ENCODE measurements at regions not wholly inside any gene's neighbourhood (a gene's known extent, or its start where the extent isn't known, plus 50 kb on each side); places are given as distances from the start of the nearest gene placed in this dataset.
A peak's percentile ranks its signal among the peaks of the same experiment; 100 is the strongest.

DNA sequence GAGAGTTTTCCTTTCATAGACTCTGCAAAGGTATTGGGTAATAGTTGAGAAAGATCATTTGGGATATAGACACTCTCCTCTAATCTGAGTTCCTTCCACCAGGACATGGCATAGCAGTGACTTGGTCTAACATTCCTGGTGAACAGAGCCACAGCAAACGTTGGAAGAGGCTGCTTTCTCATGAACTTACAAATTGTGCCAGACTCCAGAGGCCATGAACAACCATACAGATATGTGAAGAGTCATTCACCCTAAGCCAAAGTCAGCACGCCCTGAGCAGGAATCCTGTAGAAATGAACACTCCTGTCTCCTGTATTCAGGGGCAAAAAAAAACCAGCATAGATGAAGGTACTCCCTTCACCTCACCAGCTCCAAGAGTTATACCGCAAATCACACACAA is 152.8 kb downstream of the TMEM18 start:
- TF ChIP-seq, protein P1, sequence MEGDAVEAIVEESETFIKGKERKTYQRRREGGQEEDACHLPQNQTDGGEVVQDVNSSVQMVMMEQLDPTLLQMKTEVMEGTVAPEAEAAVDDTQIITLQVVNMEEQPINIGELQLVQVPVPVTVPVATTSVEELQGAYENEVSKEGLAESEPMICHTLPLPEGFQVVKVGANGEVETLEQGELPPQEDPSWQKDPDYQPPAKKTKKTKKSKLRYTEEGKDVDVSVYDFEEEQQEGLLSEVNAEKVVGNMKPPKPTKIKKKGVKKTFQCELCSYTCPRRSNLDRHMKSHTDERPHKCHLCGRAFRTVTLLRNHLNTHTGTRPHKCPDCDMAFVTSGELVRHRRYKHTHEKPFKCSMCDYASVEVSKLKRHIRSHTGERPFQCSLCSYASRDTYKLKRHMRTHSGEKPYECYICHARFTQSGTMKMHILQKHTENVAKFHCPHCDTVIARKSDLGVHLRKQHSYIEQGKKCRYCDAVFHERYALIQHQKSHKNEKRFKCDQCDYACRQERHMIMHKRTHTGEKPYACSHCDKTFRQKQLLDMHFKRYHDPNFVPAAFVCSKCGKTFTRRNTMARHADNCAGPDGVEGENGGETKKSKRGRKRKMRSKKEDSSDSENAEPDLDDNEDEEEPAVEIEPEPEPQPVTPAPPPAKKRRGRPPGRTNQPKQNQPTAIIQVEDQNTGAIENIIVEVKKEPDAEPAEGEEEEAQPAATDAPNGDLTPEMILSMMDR (IDR thresholded peaks at IDR 0.05; ENCODE audit: borderline replicate concordance, extremely low read depth, insufficient read depth): no peak
- DNase-seq: no peak
- intact Hi-C loops (cut with DNase I): no loop called here

DNA sequence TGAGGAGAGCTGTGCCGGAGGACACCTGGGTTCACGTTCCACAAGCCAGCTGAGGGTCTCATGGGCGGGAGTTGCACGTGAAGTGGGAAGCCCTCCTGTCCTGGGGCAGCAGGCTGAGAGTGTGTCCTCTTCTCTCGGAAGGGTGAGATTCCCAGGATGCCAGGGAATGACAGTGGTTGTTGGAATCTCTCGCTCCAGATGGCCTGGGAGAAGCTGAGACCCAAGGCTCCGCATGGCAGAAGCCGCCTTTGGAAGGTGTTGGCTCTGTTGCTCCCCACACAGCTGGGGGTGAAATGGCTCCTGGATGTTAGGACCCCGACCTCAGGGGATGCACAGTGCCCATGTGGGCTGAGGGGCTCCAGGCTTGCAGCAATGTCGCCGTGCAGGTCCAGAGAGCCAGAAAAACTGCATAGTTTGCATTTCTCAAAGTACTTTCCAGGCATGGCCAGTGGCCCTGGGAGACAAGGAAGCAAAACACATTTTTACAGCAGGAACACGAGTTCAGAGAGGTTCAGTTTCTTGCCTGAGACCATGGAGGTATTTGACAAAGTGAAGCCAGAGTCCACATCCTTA is 153.4 kb downstream of the TMEM18 start:
- TF ChIP-seq, protein P1 (IDR thresholded peaks at IDR 0.05; ENCODE audit: borderline replicate concordance, extremely low read depth, insufficient read depth): no peak
- DNase-seq (peak in 1 of 5 donors; percentile 19), FAIRE-seq (no peak)

More for the DNA sequence above, 152.8 kb downstream of the TMEM18 start:
- Histone ChIP-seq H3K9ac (ENCODE audit: low read length in 3 of 3) (no peak overlapping the region), H3K9me3 (ENCODE audit: control insufficient read depth in 2 of 3, insufficient read depth in 1 of 3, low read length in 3 of 3) (peaks cover 0 to 3% (median 0%) of the 10 kb centered on the region in 3 donors), H3K36me3 (ENCODE audit: control insufficient read depth in 2 of 3, insufficient read depth in 3 of 3, low read length in 3 of 3) (no peaks in the 10 kb centered on the region), H3K4me3 (ENCODE audit: low read length in 3 of 3) (no peak overlapping the region), H3K4me1 (ENCODE audit: control insufficient read depth in 2 of 3, insufficient read depth in 2 of 3, low read depth in 1 of 3, low read length in 3 of 3) (no peaks in the 10 kb centered on the region), H3K27me3 (ENCODE audit: control insufficient read depth, insufficient read depth, low read length) (no peaks in the 10 kb centered on the region), H3K27ac (ENCODE audit: low read depth in 2 of 2, low read length in 2 of 2) (no peak overlapping the region)
- no peak for FAIRE-seq

DNA sequence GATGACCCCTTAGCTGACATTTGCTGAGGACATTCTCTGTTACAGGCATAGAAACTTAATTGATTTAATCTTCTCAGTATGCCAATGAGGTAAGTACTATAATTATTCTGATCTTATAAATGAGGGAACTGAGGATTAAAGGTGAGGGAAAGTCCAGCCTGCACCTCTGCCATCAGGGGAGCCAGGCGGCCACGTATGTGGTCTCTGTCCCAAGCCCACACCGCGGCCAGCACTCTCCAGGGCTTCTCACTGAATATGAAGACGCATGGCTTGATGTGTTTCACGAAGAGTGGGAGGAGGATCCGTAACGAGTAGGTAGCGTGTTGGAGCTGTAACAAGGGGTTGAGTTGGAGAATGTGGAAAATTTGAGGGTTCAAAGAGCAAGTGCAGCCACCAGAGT is 154.4 kb downstream of the TMEM18 start:
- Histone ChIP-seq H3K9ac (ENCODE audit: low read length in 3 of 3) (no peak overlapping the region), H3K36me3 (ENCODE audit: control insufficient read depth in 2 of 3, insufficient read depth in 3 of 3, low read length in 3 of 3) (no peaks in the 10 kb centered on the region), H3K9me3 (ENCODE audit: control insufficient read depth in 2 of 3, insufficient read depth in 1 of 3, low read length in 3 of 3) (peaks cover 0 to 3% (median 0%) of the 10 kb centered on the region in 3 donors), H3K4me3 (ENCODE audit: low read length in 3 of 3) (no peak overlapping the region), H3K27ac (ENCODE audit: low read depth in 2 of 2, low read length in 2 of 2) (no peak overlapping the region), H3K27me3 (ENCODE audit: control insufficient read depth, insufficient read depth, low read length) (no peaks in the 10 kb centered on the region), H3K4me1 (ENCODE audit: control insufficient read depth in 2 of 3, insufficient read depth in 2 of 3, low read depth in 1 of 3, low read length in 3 of 3) (no peaks in the 10 kb centered on the region)
- TF ChIP-seq, protein P1 (IDR thresholded peaks at IDR 0.05; ENCODE audit: borderline replicate concordance, extremely low read depth, insufficient read depth): no peak
- DNase-seq (no peak), FAIRE-seq (no peak)
- intact Hi-C loops (cut with DNase I): no loop called here

More for the DNA sequence above, 153.4 kb downstream of the TMEM18 start:
- H3K4me1 ChIP-seq (ENCODE audit: control insufficient read depth in 2 of 3, insufficient read depth in 2 of 3, low read depth in 1 of 3, low read length in 3 of 3): no peaks in the 10 kb centered on the region
- H3K4me3 ChIP-seq (ENCODE audit: low read length in 3 of 3): no peak overlapping the region
- intact Hi-C loops (cut with DNase I): no loop called here
- no peaks in the 10 kb centered on the region for H3K27me3 ChIP-seq (ENCODE audit: control insufficient read depth, insufficient read depth, low read length)
- H3K27ac ChIP-seq (ENCODE audit: low read depth in 2 of 2, low read length in 2 of 2): no peak overlapping the region
- no peak overlapping the region for H3K9ac ChIP-seq (ENCODE audit: low read length in 3 of 3)
- H3K9me3 ChIP-seq (ENCODE audit: control insufficient read depth in 2 of 3, insufficient read depth in 1 of 3, low read length in 3 of 3): peaks cover 0 to 3% (median 0%) of the 10 kb centered on the region in 3 donors
- no peaks in the 10 kb centered on the region for H3K36me3 ChIP-seq (ENCODE audit: control insufficient read depth in 2 of 3, insufficient read depth in 3 of 3, low read length in 3 of 3)
